ENCODE measurements at regions not wholly inside any gene's neighbourhood (a gene's known extent, or its start where the extent isn't known, plus 50 kb on each side); places are given as distances from the start of the nearest gene placed in this dataset.

GRCh38 chr5:63306909-63307308 is 655.3 kb downstream of the HTR1A start:
- TF ChIP-seq, protein P1, sequence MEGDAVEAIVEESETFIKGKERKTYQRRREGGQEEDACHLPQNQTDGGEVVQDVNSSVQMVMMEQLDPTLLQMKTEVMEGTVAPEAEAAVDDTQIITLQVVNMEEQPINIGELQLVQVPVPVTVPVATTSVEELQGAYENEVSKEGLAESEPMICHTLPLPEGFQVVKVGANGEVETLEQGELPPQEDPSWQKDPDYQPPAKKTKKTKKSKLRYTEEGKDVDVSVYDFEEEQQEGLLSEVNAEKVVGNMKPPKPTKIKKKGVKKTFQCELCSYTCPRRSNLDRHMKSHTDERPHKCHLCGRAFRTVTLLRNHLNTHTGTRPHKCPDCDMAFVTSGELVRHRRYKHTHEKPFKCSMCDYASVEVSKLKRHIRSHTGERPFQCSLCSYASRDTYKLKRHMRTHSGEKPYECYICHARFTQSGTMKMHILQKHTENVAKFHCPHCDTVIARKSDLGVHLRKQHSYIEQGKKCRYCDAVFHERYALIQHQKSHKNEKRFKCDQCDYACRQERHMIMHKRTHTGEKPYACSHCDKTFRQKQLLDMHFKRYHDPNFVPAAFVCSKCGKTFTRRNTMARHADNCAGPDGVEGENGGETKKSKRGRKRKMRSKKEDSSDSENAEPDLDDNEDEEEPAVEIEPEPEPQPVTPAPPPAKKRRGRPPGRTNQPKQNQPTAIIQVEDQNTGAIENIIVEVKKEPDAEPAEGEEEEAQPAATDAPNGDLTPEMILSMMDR (conservative IDR thresholded peaks at IDR 0.05; ENCODE audit: low read length): no peak
- TF ChIP-seq EZH2phosphoT487 (IDR thresholded peaks at IDR 0.05; ENCODE audit: borderline replicate concordance, low read depth, low read length): no peak
